Activated B cell treated with CpG ODN at 0.5 μM for 24 hours (primary cell): ENCODE measurements at regions not wholly inside any gene's neighbourhood (a gene's known extent, or its start where the extent isn't known, plus 50 kb on each side); places are given as distances from the start of the nearest gene placed in this dataset.

Source experiments
- ATAC-seq: fragments of 200-7000 bp; cut with Tn5 transposase; one replicate; pipeline ENCODE4 v1.10.0; 2021; ENCODE audit warnings: low read depth, mild to moderate bottlenecking, moderate library complexity
- CTCF ChIA-PET: fragments of 350-600 bp; sonication (Branson Sonifier 250); formaldehyde crosslinking; loops from one replicate; lab custom pipeline; 2021; ENCODE audit warnings: antibody characterized with exemption; lab: Charles Lee
- POLR2A ChIA-PET: fragments of 350-600 bp; sonication (Branson Sonifier 250); formaldehyde crosslinking; loops from one replicate; lab custom pipeline; 2021; ENCODE audit warnings: antibody characterized with exemption; lab: Charles Lee
- DNase-seq: peaks from one replicate; pipeline ENCODE4 v3.0.0; 2022
- H3K27ac Mint-ChIP-seq: one replicate; pipeline ENCODE4 v1.8.0; 2020; ENCODE audit warnings: mixed read lengths
- H3K27me3 Mint-ChIP-seq: one replicate; pipeline ENCODE4 v1.8.0; 2021; ENCODE audit warnings: mixed read lengths
- H3K36me3 Mint-ChIP-seq: one replicate; pipeline ENCODE4 v1.8.0; 2021; ENCODE audit warnings: low read depth, mixed read lengths
- H3K4me1 Mint-ChIP-seq: one replicate; pipeline ENCODE4 v1.8.0; 2021; ENCODE audit warnings: mixed read lengths
- H3K4me3 Mint-ChIP-seq: one replicate; pipeline ENCODE4 v1.8.0; 2020; ENCODE audit warnings: mild to moderate bottlenecking, mixed read lengths
- H3K9me3 Mint-ChIP-seq: one replicate; pipeline ENCODE4 v1.8.0; 2020; ENCODE audit warnings: mixed read lengths
- intact Hi-C: fragments of 100-400 bp; cut with micrococcal nuclease; formaldehyde crosslinking; loops from one replicate; pipeline ENCODE4 v1.15.1; 2024
- TF ChIP-seq, protein P1 (sequence below): fragments of 200-600 bp; IDR thresholded peaks from one replicate; pipeline ENCODE4 v1.8.0; 2022; ENCODE audit warnings: antibody characterized with exemption, mild to moderate bottlenecking

DNA sequence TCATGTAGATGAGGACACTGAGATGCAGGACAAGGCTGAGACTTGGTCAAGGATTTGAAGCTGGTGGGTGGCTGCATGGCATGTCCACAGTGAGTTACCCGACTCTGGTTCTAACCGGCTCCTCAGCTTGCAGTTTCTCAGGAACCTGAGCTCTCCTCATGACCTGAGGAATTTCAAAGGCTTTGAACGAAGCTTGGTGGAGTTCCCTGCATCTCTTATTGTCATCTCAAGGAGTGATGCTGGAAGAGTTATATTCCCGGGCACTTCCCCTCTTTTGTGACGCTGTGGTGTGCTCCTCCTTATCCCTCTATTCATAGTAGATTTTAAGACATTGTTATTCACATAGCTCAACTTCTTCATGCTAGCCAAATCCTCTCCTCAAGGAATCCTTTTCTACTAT lies 500.1 kb upstream of the HTR2A start:
- TF ChIP-seq, protein P1, sequence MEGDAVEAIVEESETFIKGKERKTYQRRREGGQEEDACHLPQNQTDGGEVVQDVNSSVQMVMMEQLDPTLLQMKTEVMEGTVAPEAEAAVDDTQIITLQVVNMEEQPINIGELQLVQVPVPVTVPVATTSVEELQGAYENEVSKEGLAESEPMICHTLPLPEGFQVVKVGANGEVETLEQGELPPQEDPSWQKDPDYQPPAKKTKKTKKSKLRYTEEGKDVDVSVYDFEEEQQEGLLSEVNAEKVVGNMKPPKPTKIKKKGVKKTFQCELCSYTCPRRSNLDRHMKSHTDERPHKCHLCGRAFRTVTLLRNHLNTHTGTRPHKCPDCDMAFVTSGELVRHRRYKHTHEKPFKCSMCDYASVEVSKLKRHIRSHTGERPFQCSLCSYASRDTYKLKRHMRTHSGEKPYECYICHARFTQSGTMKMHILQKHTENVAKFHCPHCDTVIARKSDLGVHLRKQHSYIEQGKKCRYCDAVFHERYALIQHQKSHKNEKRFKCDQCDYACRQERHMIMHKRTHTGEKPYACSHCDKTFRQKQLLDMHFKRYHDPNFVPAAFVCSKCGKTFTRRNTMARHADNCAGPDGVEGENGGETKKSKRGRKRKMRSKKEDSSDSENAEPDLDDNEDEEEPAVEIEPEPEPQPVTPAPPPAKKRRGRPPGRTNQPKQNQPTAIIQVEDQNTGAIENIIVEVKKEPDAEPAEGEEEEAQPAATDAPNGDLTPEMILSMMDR = no peak
- Mint-ChIP-seq H3K27me3 (no peaks in the 10 kb centered on the region), H3K9me3 (no peaks in the 10 kb centered on the region), H3K4me3 (no peak overlapping the region), H3K27ac (no peak overlapping the region), H3K36me3 (no peaks in the 10 kb centered on the region), H3K4me1 (no peaks in the 10 kb centered on the region)
- DNase-seq = no peak
- no peak for ATAC-seq
- POLR2A ChIA-PET = no interaction called here
- intact Hi-C loops = no loop called here
- CTCF ChIA-PET = no interaction called here

DNA sequence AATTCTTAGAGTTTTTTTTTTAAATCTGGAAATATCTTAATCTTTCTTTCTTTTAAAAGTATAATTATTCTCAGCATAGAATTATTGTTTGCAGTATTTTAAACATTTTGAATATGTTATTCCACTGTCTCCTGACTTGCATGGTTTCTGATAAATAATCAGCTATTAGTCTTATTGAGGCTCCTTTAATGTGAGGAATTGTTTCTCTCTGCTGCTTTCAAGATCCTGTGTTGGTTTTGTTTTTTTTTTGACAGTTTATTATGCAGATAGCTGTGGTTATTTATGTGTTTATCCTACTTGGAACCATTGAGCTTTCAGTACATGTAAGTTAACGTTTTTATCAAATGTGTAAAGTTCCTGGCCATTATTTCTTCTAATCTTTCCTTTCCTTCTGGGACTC lies 477.9 kb upstream of the HTR2A start:
- no peaks in the 10 kb centered on the region for H3K36me3 Mint-ChIP-seq
- no peak for ATAC-seq
- POLR2A ChIA-PET = interaction anchor here (0.5 kb wide), 1 partner anchor 135 kb away, joined by 3 read pairs; no protein-coding TSS in a partner anchor

DNA sequence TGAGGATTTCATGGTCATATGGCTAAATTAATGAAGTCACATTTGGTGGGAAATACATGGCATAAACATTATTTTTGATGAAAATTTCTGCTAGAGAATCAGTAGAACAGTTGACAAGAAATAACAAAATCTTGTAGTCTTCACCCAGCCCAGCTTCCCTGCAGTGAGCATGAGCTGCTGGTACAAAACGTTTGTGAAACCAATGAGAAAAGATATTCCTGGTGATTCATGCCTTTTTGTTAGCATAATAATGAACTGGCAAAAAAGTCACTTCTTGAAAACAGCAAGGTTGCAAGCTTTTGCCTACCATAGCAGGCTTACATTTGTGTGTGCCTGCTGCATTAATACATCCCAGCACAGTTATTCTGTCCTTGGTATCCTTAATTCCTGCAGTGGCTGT lies 475.9 kb upstream of the HTR2A start:
- Mint-ChIP-seq H3K9me3 (peaks cover 20% of the 10 kb centered on the region), H3K4me1 (no peaks in the 10 kb centered on the region), H3K27ac (no peak overlapping the region), H3K27me3 (no peaks in the 10 kb centered on the region), H3K4me3 (no peak overlapping the region), H3K36me3 (no peaks in the 10 kb centered on the region)
- TF ChIP-seq, protein P1 = no peak
- DNase-seq = no peak
- intact Hi-C loops = no loop called here
- ChIA-PET CTCF (no interaction called here), POLR2A (no interaction called here)
- ATAC-seq = no peak

More for the DNA sequence above, 477.9 kb upstream of the HTR2A start:
- no peak for DNase-seq
- intact Hi-C loops = no loop called here
- Mint-ChIP-seq H3K4me3 (no peak overlapping the region), H3K27me3 (no peaks in the 10 kb centered on the region), H3K4me1 (no peaks in the 10 kb centered on the region), H3K9me3 (peaks cover 9% of the 10 kb centered on the region), H3K27ac (no peak overlapping the region)
- CTCF ChIA-PET = no interaction called here
- TF ChIP-seq, protein P1 = no peak

DNA sequence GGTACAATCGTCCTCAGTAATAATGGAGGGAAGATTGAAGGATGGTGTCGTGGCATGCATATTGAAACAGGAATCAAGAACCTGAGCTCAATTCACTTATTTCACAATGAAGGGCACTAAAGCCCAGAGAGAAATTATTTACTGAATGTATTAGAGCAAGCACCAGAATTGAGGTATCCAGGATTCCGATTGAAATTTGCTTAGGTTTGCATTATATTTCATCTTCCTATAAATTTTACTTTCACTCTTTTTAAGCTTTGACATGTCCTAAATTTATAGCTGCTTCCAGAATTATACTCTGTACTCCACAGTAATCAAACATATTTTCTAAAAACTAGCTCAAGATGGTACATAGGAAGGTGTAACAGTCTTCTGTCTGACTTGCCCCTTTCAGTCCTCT lies 454.9 kb upstream of the HTR2A start:
- no peak for DNase-seq
- H3K9me3 Mint-ChIP-seq = peaks cover 4% of the 10 kb centered on the region
- H3K4me3 Mint-ChIP-seq = no peak overlapping the region
- ChIA-PET CTCF (no interaction called here), POLR2A (no interaction called here)
- H3K27me3 Mint-ChIP-seq = no peaks in the 10 kb centered on the region
- no peak for ATAC-seq
- H3K27ac Mint-ChIP-seq = no peak overlapping the region
- intact Hi-C loops = no loop called here
- H3K4me1 Mint-ChIP-seq = no peaks in the 10 kb centered on the region
- TF ChIP-seq, protein P1 = no peak
- no peaks in the 10 kb centered on the region for H3K36me3 Mint-ChIP-seq

DNA sequence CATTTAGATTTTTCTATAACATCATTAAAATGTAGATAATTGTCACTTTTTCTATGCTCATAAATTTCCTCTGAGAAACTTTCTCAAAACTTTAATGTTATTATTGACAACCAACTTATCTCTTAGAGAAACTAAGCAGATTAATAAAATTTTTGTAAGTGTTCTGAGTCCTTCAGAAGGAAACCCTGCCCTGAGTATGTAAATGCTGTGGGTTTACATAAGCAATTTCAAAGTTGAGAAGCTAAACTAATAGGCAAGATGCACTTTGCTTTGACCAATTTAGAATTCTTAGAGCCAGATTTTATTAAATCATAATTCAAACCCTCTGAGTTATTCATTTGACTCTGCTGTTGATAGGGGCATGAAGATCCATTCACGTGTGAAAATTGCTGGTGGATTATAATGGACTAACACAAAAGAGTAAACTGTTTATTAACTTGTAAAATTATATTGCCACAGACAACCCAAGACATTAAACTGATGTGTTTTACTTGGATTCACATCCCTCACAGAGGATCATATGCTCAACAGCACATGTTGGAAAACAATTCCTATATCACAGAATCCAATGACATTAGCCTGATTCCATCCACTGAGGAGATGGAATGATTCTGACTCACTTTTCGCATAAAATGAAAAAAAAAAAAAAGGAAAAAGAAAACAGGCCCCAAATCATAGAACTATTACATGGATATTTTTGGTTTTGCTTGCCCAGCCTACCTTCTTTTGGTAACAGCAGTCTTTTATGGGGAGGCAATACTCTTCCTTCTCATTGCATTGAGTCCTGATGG lies 453.7 kb upstream of the HTR2A start:
- POLR2A ChIA-PET = no interaction called here

More for the DNA sequence above, 453.7 kb upstream of the HTR2A start:
- CTCF ChIA-PET = no interaction called here
- intact Hi-C loops = no loop called here
- Mint-ChIP-seq H3K9me3 (no peaks in the 10 kb centered on the region), H3K4me1 (no peaks in the 10 kb centered on the region), H3K27me3 (no peaks in the 10 kb centered on the region), H3K4me3 (no peak overlapping the region), H3K27ac (no peak overlapping the region), H3K36me3 (no peaks in the 10 kb centered on the region)
- DNase-seq (no peak), ATAC-seq (no peak)
- TF ChIP-seq, protein P1 = no peak
